IMR-90 (cell line): ENCODE measurements at regions not wholly inside any gene's neighbourhood (a gene's known extent, or its start where the extent isn't known, plus 50 kb on each side); places are given as distances from the start of the nearest gene placed in this dataset.

Experiments
- ATAC-seq: fragments of 200-7000 bp; cut with Tn5 transposase; 2 replicates; pipeline ENCODE4 v1.9.1; 2020; ENCODE audit warnings: low read depth, mild to moderate bottlenecking, moderate library complexity
- BruUV-seq: library from RNA; stranded (reverse); fragments of 400-500 nt; replicated peaks from 2 replicates; lab custom pipeline; 2021; lab: Mats Ljungman, UMichigan
- CTCF ChIA-PET: fragments of 300-600 bp; formaldehyde crosslinking; extraction: SDS; loops from one replicate; lab custom pipeline; 2021; ENCODE audit warnings: antibody characterized with exemption; lab: Yijun Ruan, JAX
- POLR2A ChIA-PET: fragments of 300-600 bp; sonication (Branson Sonifier 250); formaldehyde crosslinking; loops from one replicate; lab custom pipeline; 2022; ENCODE audit warnings: antibody characterized with exemption; ENCODE audit not compliant: unreplicated experiment; lab: Charles Lee
- DNase-seq: peaks from one replicate; pipeline ENCODE4 v3.0.0; 2013
- H2AFZ ChIP-seq: replicated peaks from 2 replicates; pipeline ENCODE3; 2013; ENCODE audit warnings: low read length, mild to moderate bottlenecking; ENCODE audit not compliant: poor library complexity
- H2AK5ac ChIP-seq: 2 replicates; pipeline ENCODE4 v1.6.1; 2013; ENCODE audit warnings: low read depth, low read length, inconsistent platforms
- H2AK9ac ChIP-seq: replicated peaks from 2 replicates; pipeline ENCODE3; 2013; ENCODE audit warnings: mild to moderate bottlenecking, low read depth, low read length, moderate library complexity; ENCODE audit not compliant: poor library complexity
- H2BK120ac ChIP-seq: 2 replicates; pipeline ENCODE4 v1.6.1; 2013; ENCODE audit warnings: low read depth, low read length, inconsistent platforms
- H2BK15ac ChIP-seq: 3 replicates; pipeline ENCODE4 v1.6.1; 2013; ENCODE audit warnings: low read depth, low read length, inconsistent platforms
- H2BK20ac ChIP-seq: 2 replicates; pipeline ENCODE4 v1.6.1; 2013; ENCODE audit warnings: low read depth, mild to moderate bottlenecking, inconsistent platforms, low read length, moderate library complexity
- H2BK5ac ChIP-seq: 2 replicates; pipeline ENCODE4 v1.6.1; 2013; ENCODE audit warnings: mild to moderate bottlenecking, low read depth, low read length, inconsistent platforms; ENCODE audit not compliant: poor library complexity, severe bottlenecking
- H3K14ac ChIP-seq: replicated peaks from 2 replicates; pipeline ENCODE4 v1.6.1; 2013; ENCODE audit warnings: low read depth, low read length, inconsistent platforms
- H3K18ac ChIP-seq: 2 replicates; pipeline ENCODE4 v1.6.1; 2013; ENCODE audit warnings: low read depth, low read length, control low read depth
- H3K23ac ChIP-seq: 2 replicates; pipeline ENCODE4 v1.6.1; 2013; ENCODE audit warnings: low read depth, low read length, inconsistent platforms
- H3K27ac ChIP-seq: 2 replicates; pipeline ENCODE4 v1.5.1; 2013; ENCODE audit warnings: mild to moderate bottlenecking, control low read depth, low read length; ENCODE audit not compliant: insufficient read depth
- H3K27me3 ChIP-seq: 2 replicates; pipeline ENCODE4 v1.6.1; 2013; ENCODE audit warnings: low read length; ENCODE audit not compliant: control insufficient read depth, insufficient read depth
- H3K36me3 ChIP-seq: 2 replicates; pipeline ENCODE4 v1.6.1; 2013; ENCODE audit warnings: low read length, mixed read lengths; ENCODE audit not compliant: control insufficient read depth, insufficient read depth
- H3K4ac ChIP-seq: 2 replicates; pipeline ENCODE4 v1.6.1; 2013; ENCODE audit warnings: low read depth, low read length, inconsistent platforms
- H3K4me1 ChIP-seq: 2 replicates; pipeline ENCODE4 v1.6.1; 2013; ENCODE audit warnings: low read length, mixed read lengths; ENCODE audit not compliant: control insufficient read depth, insufficient read depth
- H3K4me2 ChIP-seq: 2 replicates; pipeline ENCODE4 v1.6.1; 2013; ENCODE audit warnings: low read depth, mild to moderate bottlenecking, control low read depth, low read length, moderate library complexity
- H3K4me3 ChIP-seq: 2 replicates; pipeline ENCODE4 v1.5.1; 2013; ENCODE audit warnings: low read depth, mild to moderate bottlenecking, control low read depth, low read length, moderate library complexity; ENCODE audit not compliant: insufficient read depth
- H3K56ac ChIP-seq: 2 replicates; pipeline ENCODE4 v1.6.1; 2013; ENCODE audit warnings: low read length, inconsistent platforms; ENCODE audit not compliant: insufficient read depth; ENCODE audit errors: extremely low read depth
- H3K79me1 ChIP-seq, 2 experiments: 2 replicates each; pipeline ENCODE4 v1.6.1; 2013; ENCODE audit warnings: low read length in 2 of 2, inconsistent platforms in 1 of 2, low read depth in 1 of 2
- H3K9ac ChIP-seq: 2 replicates; pipeline ENCODE4 v1.6.1; 2013; ENCODE audit warnings: low read depth, low read length, control low read depth
- H3K9me1 ChIP-seq: 2 replicates; pipeline ENCODE4 v1.6.1; 2013; ENCODE audit warnings: low read length, inconsistent platforms; ENCODE audit not compliant: insufficient read depth
- H3K9me3 ChIP-seq: 2 replicates; pipeline ENCODE4 v1.6.1; 2013; ENCODE audit warnings: low read length; ENCODE audit not compliant: control insufficient read depth, insufficient read depth
- H4K20me1 ChIP-seq: 2 replicates; pipeline ENCODE4 v1.6.1; 2013; ENCODE audit warnings: low read length, inconsistent platforms; ENCODE audit not compliant: insufficient read depth
- H4K5ac ChIP-seq: 2 replicates; pipeline ENCODE4 v1.6.1; 2013; ENCODE audit warnings: mild to moderate bottlenecking, low read depth, low read length, control low read depth
- H4K8ac ChIP-seq, 2 experiments: 2 replicates each; pipeline ENCODE4 v1.6.1; 2013; ENCODE audit warnings: low read depth in 2 of 2, low read length in 2 of 2, control low read depth in 1 of 2, inconsistent platforms in 1 of 2
- H4K91ac ChIP-seq: 2 replicates; pipeline ENCODE4 v1.6.1; 2013; ENCODE audit warnings: low read depth, low read length, inconsistent platforms; ENCODE audit not compliant: insufficient read depth
- BHLHE40 ChIP-seq: fragments of 150-350 bp; IDR thresholded peaks from 2 replicates; pipeline ENCODE4 v1.6.1; 2016; ENCODE audit warnings: mild to moderate bottlenecking, low read depth, low read length
- CEBPB ChIP-seq: IDR thresholded peaks from 2 replicates; pipeline ENCODE4 v1.6.1; 2012; ENCODE audit warnings: low read depth, low read length, improper control_type of control experiment
- CHD1 ChIP-seq: IDR thresholded peaks from 2 replicates; pipeline ENCODE4 v1.6.1; 2012; ENCODE audit warnings: low read depth, low read length, improper control_type of control experiment
- FOS ChIP-seq: fragments of 150-350 bp; IDR thresholded peaks from 2 replicates; pipeline ENCODE4 v1.6.1; 2016; ENCODE audit warnings: low read depth, low read length
- MAFK ChIP-seq: IDR thresholded peaks from 2 replicates; pipeline ENCODE4 v1.6.1; 2012; ENCODE audit warnings: low read depth, low read length, improper control_type of control experiment
- MAZ ChIP-seq: IDR thresholded peaks from 2 replicates; pipeline ENCODE4 v1.6.1; 2012; ENCODE audit warnings: low read depth, mild to moderate bottlenecking, low read length, improper control_type of control experiment, moderate library complexity, borderline replicate concordance
- MXI1 ChIP-seq: IDR thresholded peaks from 2 replicates; pipeline ENCODE4 v1.6.1; 2012; ENCODE audit warnings: low read depth, mild to moderate bottlenecking, low read length, moderate library complexity, borderline replicate concordance
- NFE2L2 ChIP-seq: fragments of 150-350 bp; IDR thresholded peaks from 2 replicates; pipeline ENCODE4 v1.6.1; 2016; ENCODE audit warnings: low read depth, mild to moderate bottlenecking, low read length
- POLR2A ChIP-seq: IDR thresholded peaks from 2 replicates; pipeline ENCODE4 v1.6.1; 2012; ENCODE audit warnings: mild to moderate bottlenecking, low read depth, low read length
- RAD21 ChIP-seq: IDR thresholded peaks from 2 replicates; pipeline ENCODE4 v1.6.1; 2012; ENCODE audit warnings: low read length, improper control_type of control experiment
- RCOR1 ChIP-seq: IDR thresholded peaks from 2 replicates; pipeline ENCODE4 v1.6.1; 2012; ENCODE audit warnings: mild to moderate bottlenecking, low read length, improper control_type of control experiment; ENCODE audit not compliant: insufficient replicate concordance
- RFX5 ChIP-seq: IDR thresholded peaks from 2 replicates; pipeline ENCODE4 v1.8.0; 2012; ENCODE audit warnings: low read depth, mild to moderate bottlenecking, low read length, moderate library complexity
- SMC3 ChIP-seq: fragments of 150-350 bp; IDR thresholded peaks from 2 replicates; pipeline ENCODE4 v1.6.1; 2016; ENCODE audit warnings: low read depth, mild to moderate bottlenecking, antibody characterized with exemption, low read length, moderate library complexity
- WGBS, 2 experiments: methylation state at CpG; one replicate each; pipeline versions ENCODE4 v1.1.5 to v1.1.7; 2013; ENCODE audit warnings: missing lambda C conversion rate in 2 of 2; ENCODE audit not compliant: insufficient read length in 1 of 2; ENCODE audit errors: extremely low coverage in 2 of 2; 5-methylcytosine and 5-hydroxymethylcytosine counted together
- dilution Hi-C: fragments of 300-500 bp; cut with HindIII; formaldehyde crosslinking; loops from one replicate; pipeline ENCODE4 v1.14.3; 2018; ENCODE audit warnings: low sequenced_read_pairs; ENCODE audit not compliant: unreplicated experiment
- in situ Hi-C: fragments of 300-500 bp; cut with MboI; formaldehyde crosslinking; loops from 3 replicates; pipeline ENCODE4 v1.14.3; 2019; ENCODE audit warnings: low sequenced_read_pairs, inconsistent platforms, mixed read lengths
- intact Hi-C: fragments of 100-400 bp; cut with micrococcal nuclease; formaldehyde crosslinking; loops from 2 replicates; pipeline ENCODE4 v1.10.0; 2022
- TF ChIP-seq, protein P1 (sequence below): conservative IDR thresholded peaks from 2 replicates; pipeline ENCODE4 v1.5.1; 2012; ENCODE audit warnings: mild to moderate bottlenecking, low read depth, low read length, improper control_type of control experiment
- TF ChIP-seq, protein P2 (sequence below): fragments of 150-350 bp; IDR thresholded peaks from 2 replicates; pipeline ENCODE4 v1.6.1; 2016; ENCODE audit warnings: low read depth, mild to moderate bottlenecking, low read length, moderate library complexity, borderline replicate concordance
- TF ChIP-seq, protein P3 (sequence below): fragments of 150-350 bp; IDR thresholded peaks from 2 replicates; pipeline ENCODE4 v1.6.1; 2017; ENCODE audit warnings: mild to moderate bottlenecking, antibody characterized with exemption, low read length, low read depth

GRCh38 chr2:237000481-237000880, 85.2 kb upstream of the COPS8 start:
- no peak overlapping the region for H3K56ac ChIP-seq
- H4K8ac ChIP-seq: no peak overlapping the region
- WGBS, 2 experiments: no CpG with 5 or more reads among the region's 3 CpGs
- in situ Hi-C loops: no loop called here
- no peak overlapping the region for H2AK9ac ChIP-seq
- no peak overlapping the region for H2BK20ac ChIP-seq
- H3K9me1 ChIP-seq: no peaks in the 10 kb centered on the region
- H3K27ac ChIP-seq: no peak overlapping the region
- no peak overlapping the region for H3K4me3 ChIP-seq
- no peak overlapping the region for H2BK5ac ChIP-seq
- no peak overlapping the region for H4K5ac ChIP-seq
- peaks cover 2% of the 10 kb centered on the region; the same call in 1 of the 2 replicates for H3K4me1 ChIP-seq
- H3K9ac ChIP-seq: no peak overlapping the region
- ChIA-PET CTCF (interaction anchor here (0.7 kb wide), 1 partner anchor 54 kb away, joined by 5 read pairs; no protein-coding TSS in a partner anchor), POLR2A (no interaction called here)
- peaks cover 6% of the 10 kb centered on the region for H3K27me3 ChIP-seq
- H2BK15ac ChIP-seq: no peak overlapping the region
- H3K4me2 ChIP-seq: no peak overlapping the region
- no peak overlapping the region for H4K91ac ChIP-seq
- H3K9me3 ChIP-seq: no peaks in the 10 kb centered on the region
- no peak overlapping the region for H3K4ac ChIP-seq
- TF ChIP-seq RCOR1 (no peak), MAZ (no peak), POLR2A (no peak), MAFK (no peak), FOS (no peak), RFX5 (no peak), SMC3 (no peak), BHLHE40 (no peak), NFE2L2 (no peak), CEBPB (no peak), RAD21 (no peak), MXI1 (no peak), CHD1 (no peak)
- TF ChIP-seq, protein P1, sequence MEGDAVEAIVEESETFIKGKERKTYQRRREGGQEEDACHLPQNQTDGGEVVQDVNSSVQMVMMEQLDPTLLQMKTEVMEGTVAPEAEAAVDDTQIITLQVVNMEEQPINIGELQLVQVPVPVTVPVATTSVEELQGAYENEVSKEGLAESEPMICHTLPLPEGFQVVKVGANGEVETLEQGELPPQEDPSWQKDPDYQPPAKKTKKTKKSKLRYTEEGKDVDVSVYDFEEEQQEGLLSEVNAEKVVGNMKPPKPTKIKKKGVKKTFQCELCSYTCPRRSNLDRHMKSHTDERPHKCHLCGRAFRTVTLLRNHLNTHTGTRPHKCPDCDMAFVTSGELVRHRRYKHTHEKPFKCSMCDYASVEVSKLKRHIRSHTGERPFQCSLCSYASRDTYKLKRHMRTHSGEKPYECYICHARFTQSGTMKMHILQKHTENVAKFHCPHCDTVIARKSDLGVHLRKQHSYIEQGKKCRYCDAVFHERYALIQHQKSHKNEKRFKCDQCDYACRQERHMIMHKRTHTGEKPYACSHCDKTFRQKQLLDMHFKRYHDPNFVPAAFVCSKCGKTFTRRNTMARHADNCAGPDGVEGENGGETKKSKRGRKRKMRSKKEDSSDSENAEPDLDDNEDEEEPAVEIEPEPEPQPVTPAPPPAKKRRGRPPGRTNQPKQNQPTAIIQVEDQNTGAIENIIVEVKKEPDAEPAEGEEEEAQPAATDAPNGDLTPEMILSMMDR: no peak
- TF ChIP-seq, protein P2, sequence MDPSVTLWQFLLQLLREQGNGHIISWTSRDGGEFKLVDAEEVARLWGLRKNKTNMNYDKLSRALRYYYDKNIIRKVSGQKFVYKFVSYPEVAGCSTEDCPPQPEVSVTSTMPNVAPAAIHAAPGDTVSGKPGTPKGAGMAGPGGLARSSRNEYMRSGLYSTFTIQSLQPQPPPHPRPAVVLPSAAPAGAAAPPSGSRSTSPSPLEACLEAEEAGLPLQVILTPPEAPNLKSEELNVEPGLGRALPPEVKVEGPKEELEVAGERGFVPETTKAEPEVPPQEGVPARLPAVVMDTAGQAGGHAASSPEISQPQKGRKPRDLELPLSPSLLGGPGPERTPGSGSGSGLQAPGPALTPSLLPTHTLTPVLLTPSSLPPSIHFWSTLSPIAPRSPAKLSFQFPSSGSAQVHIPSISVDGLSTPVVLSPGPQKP: no peak
- TF ChIP-seq, protein P3, sequence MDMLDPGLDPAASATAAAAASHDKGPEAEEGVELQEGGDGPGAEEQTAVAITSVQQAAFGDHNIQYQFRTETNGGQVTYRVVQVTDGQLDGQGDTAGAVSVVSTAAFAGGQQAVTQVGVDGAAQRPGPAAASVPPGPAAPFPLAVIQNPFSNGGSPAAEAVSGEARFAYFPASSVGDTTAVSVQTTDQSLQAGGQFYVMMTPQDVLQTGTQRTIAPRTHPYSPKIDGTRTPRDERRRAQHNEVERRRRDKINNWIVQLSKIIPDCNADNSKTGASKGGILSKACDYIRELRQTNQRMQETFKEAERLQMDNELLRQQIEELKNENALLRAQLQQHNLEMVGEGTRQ: no peak
- no peak for DNase-seq
- H3K23ac ChIP-seq: no peak overlapping the region
- no peaks in the 10 kb centered on the region for H4K20me1 ChIP-seq
- ATAC-seq: no peak
- no peaks in the 10 kb centered on the region for H3K79me1 ChIP-seq
- H3K36me3 ChIP-seq: no peaks in the 10 kb centered on the region
- H2AK5ac ChIP-seq: no peak overlapping the region
- H2AFZ ChIP-seq: no peak overlapping the region
- no peak overlapping the region for H2BK120ac ChIP-seq
- no TSS peak for BruUV-seq
- intact Hi-C loops: no loop called here
- no peak overlapping the region for H3K18ac ChIP-seq
- no peak overlapping the region for H3K14ac ChIP-seq
- dilution Hi-C loops: no loop called here
